Breast epithelium (tissue), 3 donors: ENCODE measurements at regions not wholly inside any gene's neighbourhood (a gene's known extent, or its start where the extent isn't known, plus 50 kb on each side); places are given as distances from the start of the nearest gene placed in this dataset.

Source experiments
- CTCF ChIP-seq, 3 donors: fragments of 450-650 bp; IDR thresholded peaks; one replicate each; pipeline ENCODE4 v1.5.1; 2016 to 2017; ENCODE audit warnings: antibody characterized with exemption in 3 of 3, mild to moderate bottlenecking in 3 of 3, moderate library complexity in 3 of 3
- POLR2AphosphoS5 ChIP-seq, 3 donors: sonication (generic); formaldehyde crosslinking; IDR thresholded peaks; one replicate each; pipeline ENCODE4 v1.6.1; 2017; ENCODE audit warnings: antibody characterized with exemption in 3 of 3

DNA sequence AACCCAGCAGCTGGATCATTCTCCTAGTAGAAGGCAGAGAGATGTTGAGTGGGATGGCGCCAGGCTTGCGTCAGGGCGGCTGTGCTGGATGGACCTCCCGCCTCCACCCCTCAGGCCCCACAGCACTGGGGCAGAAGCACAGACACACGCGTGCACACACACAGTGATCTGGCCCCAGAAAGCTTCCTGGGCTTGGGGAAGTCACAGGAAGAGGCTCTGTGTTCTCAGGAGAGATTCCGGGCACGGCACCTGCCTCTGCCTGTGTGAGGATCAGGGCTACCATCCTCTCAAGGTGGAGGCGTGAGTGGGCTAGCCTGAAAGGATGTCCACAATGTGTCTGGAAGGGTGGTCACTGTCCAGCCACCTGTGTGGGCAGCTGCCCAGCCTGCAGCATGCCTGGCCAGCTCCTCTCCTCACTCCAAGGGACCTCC is 229.8 kb upstream of the HS6ST1 start:
- TF ChIP-seq CTCF (IDR thresholded peaks at IDR 0.05) (no peak), POLR2AphosphoS5 (IDR thresholded peaks at IDR 0.05) (no peak)
